Neural cell (in vitro differentiated cells): ENCODE measurements at regions not wholly inside any gene's neighbourhood (a gene's known extent, or its start where the extent isn't known, plus 50 kb on each side); places are given as distances from the start of the nearest gene placed in this dataset.
"Not testable (repeated sequence)": the region's sequence is repeated elsewhere in the genome, so short reads cannot be mapped to it uniquely, and the experiment has no call there.

Source experiments
- H2AFZ ChIP-seq: fragments of 200-600, 300-800 bp; sonication (generic), shearing (Covaris generic); 2 replicates; pipeline ENCODE4 v1.6.0; 2014; ENCODE audit warnings: low read depth, mild to moderate bottlenecking, antibody characterized with exemption, low read length, moderate library complexity
- H3F3A ChIP-seq: fragments of 200-600 bp; shearing (Covaris generic); 2 replicates; pipeline ENCODE4 v1.6.1; 2016; ENCODE audit warnings: mild to moderate bottlenecking, moderate library complexity, mixed read lengths, antibody characterized with exemption, low read length; ENCODE audit not compliant: insufficient read depth, poor library complexity, severe bottlenecking
- H3K27ac ChIP-seq: fragments of 200-600, 300-800 bp; sonication (generic), shearing (Covaris generic); 2 replicates; pipeline ENCODE4 v1.5.1; 2014; ENCODE audit warnings: mild to moderate bottlenecking, low read length, moderate library complexity
- H3K27me3 ChIP-seq: fragments of 300-800, 200-600 bp; sonication (generic), shearing (Covaris generic); 2 replicates; pipeline ENCODE4 v1.6.0; 2014; ENCODE audit warnings: mild to moderate bottlenecking, low read depth, low read length, moderate library complexity; ENCODE audit not compliant: insufficient read depth
- H3K36me3 ChIP-seq: fragments of 300-800, 200-600 bp; sonication (generic), shearing (Covaris generic); 2 replicates; pipeline ENCODE4 v1.5.1; 2014; ENCODE audit warnings: mild to moderate bottlenecking, antibody characterized with exemption, low read length, moderate library complexity; ENCODE audit not compliant: insufficient read depth
- H3K4me2 ChIP-seq: fragments of 300-800, 200-600 bp; sonication (generic), shearing (Covaris generic); 2 replicates; pipeline ENCODE4 v1.6.0; 2014; ENCODE audit warnings: mild to moderate bottlenecking, low read length
- H3K4me3 ChIP-seq: fragments of 300-800, 200-600 bp; sonication (generic), shearing (Covaris generic); 2 replicates; pipeline ENCODE4 v1.5.1; 2014; ENCODE audit warnings: mild to moderate bottlenecking, low read length, moderate library complexity
- H3K79me2 ChIP-seq: fragments of 200-600 bp; shearing (Covaris generic); replicated peaks from 2 replicates; pipeline ENCODE4 v1.6.0; 2014; ENCODE audit warnings: mild to moderate bottlenecking, low read length, moderate library complexity; ENCODE audit not compliant: insufficient read depth
- H3K9ac ChIP-seq: fragments of 300-800, 200-600 bp; sonication (generic), shearing (Covaris generic); 2 replicates; pipeline ENCODE4 v1.6.1; 2016; ENCODE audit warnings: mild to moderate bottlenecking, low read length, mixed read lengths
- H3K9me2 ChIP-seq: fragments of 200-600 bp; shearing (Covaris generic); 2 replicates; pipeline ENCODE4 v1.6.1; 2016; ENCODE audit warnings: mild to moderate bottlenecking, low read length, mixed read lengths; ENCODE audit not compliant: insufficient read depth
- H3K9me3 ChIP-seq: fragments of 200-600, 300-800 bp; sonication (generic), shearing (Covaris generic); 2 replicates; pipeline ENCODE4 v1.6.1; 2016; ENCODE audit warnings: mild to moderate bottlenecking, mixed run types, low read length, moderate library complexity, mixed read lengths
- H4K20me1 ChIP-seq: fragments of 200-600 bp; shearing (Covaris generic); 2 replicates; pipeline ENCODE4 v1.6.1; 2016; ENCODE audit warnings: mild to moderate bottlenecking, mixed run types; ENCODE audit not compliant: insufficient read depth
- EP300 ChIP-seq: fragments of 450-650 bp; conservative IDR thresholded peaks from 2 replicates; pipeline ENCODE4 v1.6.1; 2014; ENCODE audit warnings: antibody characterized with exemption, mild to moderate bottlenecking, moderate library complexity; ENCODE audit not compliant: poor library complexity, severe bottlenecking
- EZH2 ChIP-seq: fragments of 200-600, 300-800 bp; shearing (Covaris generic), sonication (generic); IDR thresholded peaks from 2 replicates; pipeline ENCODE4 v1.6.1; 2014; ENCODE audit warnings: antibody characterized with exemption, low read length, borderline replicate concordance, mild to moderate bottlenecking; ENCODE audit not compliant: insufficient read depth, poor library complexity, severe bottlenecking
- MXI1 ChIP-seq: fragments of 450-650 bp; conservative IDR thresholded peaks from 2 replicates; pipeline ENCODE4 v1.6.1; 2014; ENCODE audit warnings: antibody characterized with exemption, mild to moderate bottlenecking; ENCODE audit not compliant: poor library complexity, severe bottlenecking
- POLR2AphosphoS5 ChIP-seq: IDR thresholded peaks from 2 replicates; pipeline ENCODE4 v1.6.1; 2012
- RAD21 ChIP-seq: fragments of 450-650 bp; conservative IDR thresholded peaks from 2 replicates; pipeline ENCODE4 v1.6.1; 2014; ENCODE audit warnings: antibody characterized with exemption, mild to moderate bottlenecking, moderate library complexity
- REST ChIP-seq: IDR thresholded peaks from 2 replicates; pipeline ENCODE4 v1.6.1; 2012; ENCODE audit warnings: borderline replicate concordance
- SMC3 ChIP-seq: fragments of 450-650 bp; conservative IDR thresholded peaks from 2 replicates; pipeline ENCODE4 v1.6.1; 2014; ENCODE audit warnings: antibody characterized with exemption, mild to moderate bottlenecking, moderate library complexity; ENCODE audit not compliant: poor library complexity
- TAF1 ChIP-seq: IDR thresholded peaks from 2 replicates; pipeline ENCODE4 v1.6.1; 2012; ENCODE audit warnings: low read depth
- TF ChIP-seq, protein P1 (sequence below): fragments of 450-650 bp; IDR thresholded peaks from 2 replicates; pipeline ENCODE4 v1.5.1; 2014; ENCODE audit warnings: antibody characterized with exemption, mild to moderate bottlenecking, moderate library complexity; ENCODE audit not compliant: poor library complexity, severe bottlenecking

GRCh38 chr14:21768116-21768874 lies 94.7 kb upstream of the OR4E1 start:
- Histone ChIP-seq H3K36me3 (no peaks in the 10 kb centered on the region), H4K20me1 (no peaks in the 10 kb centered on the region), H3K79me2 (no peaks in the 10 kb centered on the region), H3K4me3 (no peak overlapping the region), H3K9me3 (no peaks in the 10 kb centered on the region), H3K27ac (no peak overlapping the region), H3K9me2 (no peaks in the 10 kb centered on the region), H3F3A (no peaks in the 10 kb centered on the region), H2AFZ (no peak overlapping the region), H3K9ac (no peak overlapping the region), H3K27me3 (no peaks in the 10 kb centered on the region), H3K4me2 (no peak overlapping the region)
- TF ChIP-seq SMC3 (no peak), MXI1 (no peak), EZH2 (no peak), REST (no peak), RAD21 (no peak), POLR2AphosphoS5 (no peak), TAF1 (no peak), EP300 (no peak)
- TF ChIP-seq, protein P1, sequence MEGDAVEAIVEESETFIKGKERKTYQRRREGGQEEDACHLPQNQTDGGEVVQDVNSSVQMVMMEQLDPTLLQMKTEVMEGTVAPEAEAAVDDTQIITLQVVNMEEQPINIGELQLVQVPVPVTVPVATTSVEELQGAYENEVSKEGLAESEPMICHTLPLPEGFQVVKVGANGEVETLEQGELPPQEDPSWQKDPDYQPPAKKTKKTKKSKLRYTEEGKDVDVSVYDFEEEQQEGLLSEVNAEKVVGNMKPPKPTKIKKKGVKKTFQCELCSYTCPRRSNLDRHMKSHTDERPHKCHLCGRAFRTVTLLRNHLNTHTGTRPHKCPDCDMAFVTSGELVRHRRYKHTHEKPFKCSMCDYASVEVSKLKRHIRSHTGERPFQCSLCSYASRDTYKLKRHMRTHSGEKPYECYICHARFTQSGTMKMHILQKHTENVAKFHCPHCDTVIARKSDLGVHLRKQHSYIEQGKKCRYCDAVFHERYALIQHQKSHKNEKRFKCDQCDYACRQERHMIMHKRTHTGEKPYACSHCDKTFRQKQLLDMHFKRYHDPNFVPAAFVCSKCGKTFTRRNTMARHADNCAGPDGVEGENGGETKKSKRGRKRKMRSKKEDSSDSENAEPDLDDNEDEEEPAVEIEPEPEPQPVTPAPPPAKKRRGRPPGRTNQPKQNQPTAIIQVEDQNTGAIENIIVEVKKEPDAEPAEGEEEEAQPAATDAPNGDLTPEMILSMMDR: no peak

- H3K4me2 ChIP-seq, H3F3A ChIP-seq, H3K9me3 ChIP-seq, H3K4me3 ChIP-seq, H3K36me3 ChIP-seq, H2AFZ ChIP-seq, H3K27ac ChIP-seq, H4K20me1 ChIP-seq, H3K9me2 ChIP-seq, H3K9ac ChIP-seq, H3K27me3 ChIP-seq, H3K79me2 ChIP-seq: not testable (repeated sequence)
Measured at GRCh38 chr14:21760360-21760759, 86.7 kb upstream of the OR4E1 start.
